ENCODE measurements at regions not wholly inside any gene's neighbourhood (a gene's known extent, or its start where the extent isn't known, plus 50 kb on each side); places are given as distances from the start of the nearest gene placed in this dataset.

DNA sequence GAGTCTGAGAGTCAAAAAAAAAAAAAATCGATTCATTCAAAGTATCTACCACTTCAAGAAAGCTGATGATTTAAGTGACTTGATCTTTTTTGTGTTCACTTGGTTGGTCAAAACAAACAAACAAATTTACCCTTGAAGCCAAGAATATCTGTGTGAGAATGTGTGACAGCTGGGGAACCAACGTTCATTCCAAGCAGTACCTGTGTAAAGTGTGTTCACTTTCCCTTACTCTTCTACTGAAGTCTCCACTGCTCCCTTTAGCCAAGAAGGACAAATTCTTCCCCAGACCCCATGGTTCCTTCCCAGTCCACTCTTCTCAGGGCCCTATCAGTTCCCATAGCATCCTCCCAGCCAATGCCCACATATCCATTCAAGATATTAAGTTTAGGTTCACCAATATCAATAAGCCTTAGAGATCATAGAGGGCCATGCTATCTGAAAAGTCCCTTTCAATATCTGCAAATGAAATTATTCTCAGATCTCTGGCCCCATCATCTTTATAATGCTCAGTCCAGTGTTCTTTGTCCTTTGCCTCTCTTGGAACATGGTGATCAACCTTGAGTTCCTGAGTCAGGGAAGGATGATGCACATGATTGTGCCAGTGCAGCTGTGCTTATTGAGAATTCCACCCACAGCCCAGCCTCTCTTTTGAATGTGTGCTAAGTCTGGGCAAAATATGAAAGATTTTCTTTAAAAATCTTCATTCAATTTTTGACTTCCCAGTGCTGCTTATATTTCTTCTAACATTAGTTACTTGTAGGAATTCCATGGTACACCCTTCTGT is 82.8 kb upstream of the DTNA start:
- TF ChIP-seq, protein P1, sequence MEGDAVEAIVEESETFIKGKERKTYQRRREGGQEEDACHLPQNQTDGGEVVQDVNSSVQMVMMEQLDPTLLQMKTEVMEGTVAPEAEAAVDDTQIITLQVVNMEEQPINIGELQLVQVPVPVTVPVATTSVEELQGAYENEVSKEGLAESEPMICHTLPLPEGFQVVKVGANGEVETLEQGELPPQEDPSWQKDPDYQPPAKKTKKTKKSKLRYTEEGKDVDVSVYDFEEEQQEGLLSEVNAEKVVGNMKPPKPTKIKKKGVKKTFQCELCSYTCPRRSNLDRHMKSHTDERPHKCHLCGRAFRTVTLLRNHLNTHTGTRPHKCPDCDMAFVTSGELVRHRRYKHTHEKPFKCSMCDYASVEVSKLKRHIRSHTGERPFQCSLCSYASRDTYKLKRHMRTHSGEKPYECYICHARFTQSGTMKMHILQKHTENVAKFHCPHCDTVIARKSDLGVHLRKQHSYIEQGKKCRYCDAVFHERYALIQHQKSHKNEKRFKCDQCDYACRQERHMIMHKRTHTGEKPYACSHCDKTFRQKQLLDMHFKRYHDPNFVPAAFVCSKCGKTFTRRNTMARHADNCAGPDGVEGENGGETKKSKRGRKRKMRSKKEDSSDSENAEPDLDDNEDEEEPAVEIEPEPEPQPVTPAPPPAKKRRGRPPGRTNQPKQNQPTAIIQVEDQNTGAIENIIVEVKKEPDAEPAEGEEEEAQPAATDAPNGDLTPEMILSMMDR (conservative IDR thresholded peaks at IDR 0.05; ENCODE audit: low read depth, low read length), result no peak
- H3K4me3 ChIP-seq (ENCODE audit: low read depth, low read length), result no peak overlapping the region
- DNase-seq (ENCODE audit: low read depth), result no peak

DNA sequence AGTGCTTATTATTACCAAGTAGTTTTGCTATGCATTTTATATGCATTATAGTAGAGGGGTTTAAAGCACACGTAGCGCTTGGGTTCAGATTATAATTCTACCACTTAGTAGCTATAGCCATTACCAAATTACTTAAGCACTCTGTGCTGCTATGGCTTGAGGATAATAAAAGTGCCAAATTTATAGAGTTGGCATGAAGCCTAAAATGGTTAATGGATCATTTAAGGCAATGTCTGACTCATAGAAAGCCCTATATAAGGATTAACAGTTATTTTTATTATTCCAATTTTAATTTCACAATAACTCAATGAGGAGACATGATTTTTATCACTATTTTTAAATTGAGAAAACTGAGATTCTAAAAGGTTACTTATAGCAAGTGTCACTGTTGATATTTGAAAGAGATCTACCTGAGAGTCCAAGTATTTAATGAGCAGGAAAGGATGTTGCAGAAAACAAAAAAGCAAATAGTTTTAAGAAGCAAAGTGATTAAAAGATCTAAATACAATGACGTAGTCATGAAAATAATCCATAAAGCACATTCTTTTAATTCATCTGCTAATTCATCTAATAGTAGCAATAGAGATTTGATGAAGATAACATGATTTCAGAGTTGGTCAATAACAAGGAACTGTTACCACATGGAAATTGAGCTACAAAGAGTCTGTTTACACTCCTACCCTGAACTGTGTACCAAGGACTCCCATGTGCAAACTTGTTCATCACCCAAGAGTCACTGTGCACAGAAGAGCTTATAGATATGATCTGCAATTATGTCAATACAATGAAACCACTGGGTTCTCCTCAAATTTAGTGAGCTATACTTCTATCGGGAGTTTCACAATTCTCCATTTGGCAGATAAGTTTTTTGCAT is 78.8 kb upstream of the DTNA start:
- no peak for DNase-seq (ENCODE audit: low read depth)
- no peak overlapping the region for H3K4me3 ChIP-seq (ENCODE audit: low read depth, low read length)
- TF ChIP-seq, protein P1 (conservative IDR thresholded peaks at IDR 0.05; ENCODE audit: low read depth, low read length), result no peak

DNA sequence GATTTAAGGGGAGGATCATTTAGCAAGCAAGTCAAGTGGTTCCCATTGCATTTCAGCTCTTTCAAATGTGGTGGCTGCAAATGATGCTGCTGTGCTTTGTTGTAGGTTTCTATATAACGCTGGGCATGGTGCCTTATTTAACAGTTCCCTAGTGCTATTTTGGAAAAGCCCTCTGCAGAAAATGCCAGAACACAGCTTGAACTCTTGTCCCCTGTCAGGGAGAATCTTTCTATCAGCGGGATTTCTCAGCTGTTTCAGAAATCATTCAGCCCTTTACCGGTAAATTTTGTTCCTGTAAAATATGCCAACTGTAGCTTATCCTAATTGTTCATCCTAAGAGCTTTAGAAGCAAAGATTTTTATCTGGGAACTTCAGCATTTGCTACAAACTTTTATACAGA is 77.8 kb upstream of the DTNA start:
- no peak for DNase-seq (ENCODE audit: low read depth)
- TF ChIP-seq, protein P1 (conservative IDR thresholded peaks at IDR 0.05; ENCODE audit: low read depth, low read length), result no peak

DNA sequence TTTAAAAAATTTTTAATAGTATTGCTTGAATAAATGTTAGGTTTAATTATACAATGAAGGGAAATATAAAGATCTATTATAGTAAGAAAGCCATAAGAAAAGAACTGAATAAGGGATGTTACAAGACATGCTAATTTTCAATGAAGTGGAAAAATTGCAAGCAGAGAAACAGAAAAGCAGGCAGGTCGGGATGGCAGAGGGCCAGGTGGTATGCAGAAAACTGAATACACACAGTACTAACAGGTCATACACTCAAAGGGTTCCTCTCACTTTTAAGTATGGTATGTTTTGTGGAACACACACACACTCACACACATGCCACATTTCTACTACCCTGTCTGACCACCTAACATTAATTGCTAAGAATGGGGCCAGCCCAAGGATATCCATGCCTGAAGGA is 76.7 kb upstream of the DTNA start:
- TF ChIP-seq, protein P1 (conservative IDR thresholded peaks at IDR 0.05; ENCODE audit: low read depth, low read length), result no peak
- H3K4me3 ChIP-seq (ENCODE audit: low read depth, low read length), result no peak overlapping the region
- no peak for DNase-seq (ENCODE audit: low read depth)

More for the DNA sequence above, 77.8 kb upstream of the DTNA start:
- H3K4me3 ChIP-seq (ENCODE audit: low read depth, low read length), result no peak overlapping the region

DNA sequence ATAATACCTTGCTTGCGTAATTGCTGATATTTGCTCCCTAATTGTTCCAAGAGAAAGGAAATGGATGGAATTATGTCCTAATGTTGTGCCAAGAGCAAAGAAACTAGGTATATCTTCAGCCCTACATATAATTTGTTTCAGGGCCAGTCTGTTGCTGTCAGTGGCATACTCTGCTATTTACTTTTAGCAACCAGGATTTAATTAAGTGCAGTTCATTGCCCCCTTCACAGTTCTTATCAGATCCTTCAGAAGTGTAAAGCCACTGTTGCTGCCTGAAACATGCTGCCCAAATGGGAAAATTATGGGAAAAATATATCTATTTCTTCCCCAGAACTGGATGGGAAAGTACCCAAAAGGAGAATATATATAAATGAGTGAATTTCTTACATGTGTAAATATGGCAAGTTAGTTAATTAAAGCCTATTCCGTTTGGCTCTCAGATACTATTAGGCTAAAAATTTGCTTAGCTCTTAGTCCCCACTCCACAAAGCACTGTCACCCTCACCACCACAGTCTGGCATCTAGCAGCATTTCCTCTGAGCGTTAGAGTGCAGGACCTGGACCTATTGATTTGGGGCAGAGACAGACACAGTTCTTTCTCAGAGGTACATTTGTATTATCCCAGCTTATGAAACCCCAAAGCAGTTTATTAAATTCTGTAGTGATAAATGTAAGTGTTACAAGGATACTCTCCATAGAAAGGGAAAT is 72.8 kb upstream of the DTNA start:
- TF ChIP-seq, protein P1 (conservative IDR thresholded peaks at IDR 0.05; ENCODE audit: low read depth, low read length), result no peak
- H3K4me3 ChIP-seq (ENCODE audit: low read depth, low read length), result no peak overlapping the region
- DNase-seq (ENCODE audit: low read depth), result no peak

DNA sequence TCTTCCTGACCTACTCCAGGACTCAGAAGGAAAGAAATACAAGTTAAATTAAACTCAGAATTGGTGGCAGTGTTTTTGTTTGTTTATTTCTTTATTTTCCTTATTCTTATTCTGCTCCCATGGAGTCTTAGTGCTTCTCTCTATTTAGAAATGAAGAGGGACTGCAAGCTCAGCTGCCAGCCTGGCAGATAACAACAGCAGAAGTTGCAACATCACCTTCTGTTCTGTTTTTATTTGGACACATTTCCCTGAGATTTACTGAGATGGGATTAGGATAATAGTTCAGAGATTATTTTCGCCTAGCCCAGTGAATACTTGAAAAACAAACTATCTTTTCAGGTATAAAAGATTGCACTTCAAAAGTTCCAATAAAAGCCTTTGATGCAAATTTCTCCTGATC is 70.4 kb upstream of the DTNA start:
- no peak for DNase-seq (ENCODE audit: low read depth)
- H3K4me3 ChIP-seq (ENCODE audit: low read depth, low read length), result no peak overlapping the region
- TF ChIP-seq, protein P1 (conservative IDR thresholded peaks at IDR 0.05; ENCODE audit: low read depth, low read length), result no peak
